ENCODE measurements at regions not wholly inside any gene's neighbourhood (a gene's known extent, or its start where the extent isn't known, plus 50 kb on each side); places are given as distances from the start of the nearest gene placed in this dataset.

DNA sequence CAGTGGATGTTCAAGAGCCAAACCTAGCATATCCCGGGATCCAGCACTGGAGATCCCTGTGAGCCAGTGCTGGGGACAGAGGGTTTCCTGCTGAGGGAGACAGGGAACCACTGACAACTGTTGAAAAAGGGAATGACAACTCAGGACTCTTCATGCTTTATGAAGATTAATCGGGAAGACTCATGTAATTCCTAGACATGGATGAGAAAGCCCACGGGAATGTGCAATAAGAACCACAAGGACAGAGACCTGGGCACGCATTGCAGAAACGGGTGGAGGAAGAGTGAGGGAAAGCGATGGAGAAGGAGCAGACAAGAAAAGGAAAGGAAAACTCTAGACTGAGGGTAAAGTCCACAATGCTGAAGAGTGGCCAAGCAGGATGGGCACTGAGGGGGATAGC lies 296.0 kb downstream of the PCNX1 start:
- DNase-seq (ENCODE audit: low read depth), result peak; percentile 53
- Mint-ChIP-seq H3K4me3 (ENCODE audit: unreplicated experiment) (no peak overlapping the region), H3K9me3 (ENCODE audit: unreplicated experiment) (peaks cover 3% of the 10 kb centered on the region), H3K4me1 (ENCODE audit: low read depth, unreplicated experiment) (peaks cover 17% of the 10 kb centered on the region), H3K36me3 (ENCODE audit: low read depth, unreplicated experiment) (no peaks in the 10 kb centered on the region), H3K27ac (ENCODE audit: unreplicated experiment) (no peak overlapping the region), H3K27me3 (ENCODE audit: low read depth, unreplicated experiment) (peaks cover 8% of the 10 kb centered on the region)
- H3K9ac ChIP-seq (ENCODE audit: low read length), result no peak overlapping the region
- no peak overlapping the region for H3K27ac ChIP-seq (ENCODE audit: low read depth, low read length)
- no peaks in the 10 kb centered on the region for H4K20me1 ChIP-seq (ENCODE audit: insufficient read depth, low read length)
- H3K79me2 ChIP-seq (ENCODE audit: insufficient read depth, low read length), result no peaks in the 10 kb centered on the region
- H3K27me3 ChIP-seq (ENCODE audit: insufficient read depth, low read length), result no peaks in the 10 kb centered on the region
- no peak overlapping the region for H3K4me3 ChIP-seq (ENCODE audit: insufficient read depth, low read depth, low read length)
- peaks cover 4% of the 10 kb centered on the region for H3K9me3 ChIP-seq (ENCODE audit: insufficient read depth, low read depth, low read length)
- no peak overlapping the region for H2AFZ ChIP-seq (ENCODE audit: low read depth, low read length)
- H3K4me1 ChIP-seq (ENCODE audit: insufficient read depth, low read length), result peaks cover 9% of the 10 kb centered on the region
- TF ChIP-seq, protein P1, sequence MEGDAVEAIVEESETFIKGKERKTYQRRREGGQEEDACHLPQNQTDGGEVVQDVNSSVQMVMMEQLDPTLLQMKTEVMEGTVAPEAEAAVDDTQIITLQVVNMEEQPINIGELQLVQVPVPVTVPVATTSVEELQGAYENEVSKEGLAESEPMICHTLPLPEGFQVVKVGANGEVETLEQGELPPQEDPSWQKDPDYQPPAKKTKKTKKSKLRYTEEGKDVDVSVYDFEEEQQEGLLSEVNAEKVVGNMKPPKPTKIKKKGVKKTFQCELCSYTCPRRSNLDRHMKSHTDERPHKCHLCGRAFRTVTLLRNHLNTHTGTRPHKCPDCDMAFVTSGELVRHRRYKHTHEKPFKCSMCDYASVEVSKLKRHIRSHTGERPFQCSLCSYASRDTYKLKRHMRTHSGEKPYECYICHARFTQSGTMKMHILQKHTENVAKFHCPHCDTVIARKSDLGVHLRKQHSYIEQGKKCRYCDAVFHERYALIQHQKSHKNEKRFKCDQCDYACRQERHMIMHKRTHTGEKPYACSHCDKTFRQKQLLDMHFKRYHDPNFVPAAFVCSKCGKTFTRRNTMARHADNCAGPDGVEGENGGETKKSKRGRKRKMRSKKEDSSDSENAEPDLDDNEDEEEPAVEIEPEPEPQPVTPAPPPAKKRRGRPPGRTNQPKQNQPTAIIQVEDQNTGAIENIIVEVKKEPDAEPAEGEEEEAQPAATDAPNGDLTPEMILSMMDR (IDR thresholded peaks at IDR 0.05; ENCODE audit: insufficient read depth, low read depth, low read length), result no peak
- TF ChIP-seq EZH2 (IDR thresholded peaks at IDR 0.05; ENCODE audit: insufficient read depth, low read length), result no peak
- peak; percentile 47 for FAIRE-seq
- no peaks in the 10 kb centered on the region for H3K36me3 ChIP-seq (ENCODE audit: insufficient read depth, low read length)
- H3K4me2 ChIP-seq (ENCODE audit: low read length), result peak overlapping the region; percentile 21

DNA sequence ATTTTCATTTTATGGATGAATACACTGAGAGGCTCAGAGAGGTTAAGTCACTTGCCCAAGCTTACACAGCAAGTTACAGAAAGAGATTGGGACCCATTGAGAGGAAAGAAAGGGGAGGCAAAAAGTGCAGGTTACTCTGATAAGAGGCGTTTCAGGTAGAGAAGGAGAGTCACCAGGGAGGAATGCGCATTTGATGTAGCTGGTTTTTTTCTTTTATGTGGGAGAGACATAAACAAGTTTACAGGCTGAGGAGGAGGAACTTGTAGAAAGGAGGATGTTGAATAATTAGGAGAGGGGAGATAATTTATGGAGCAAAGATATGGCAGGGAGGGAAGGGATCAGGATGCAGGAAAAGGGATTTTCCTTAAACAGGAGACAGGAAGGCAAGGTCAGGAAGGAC lies 297.0 kb downstream of the PCNX1 start:
- TF ChIP-seq, protein P1 (IDR thresholded peaks at IDR 0.05; ENCODE audit: insufficient read depth, low read depth, low read length), result no peak
- TF ChIP-seq EZH2 (IDR thresholded peaks at IDR 0.05; ENCODE audit: insufficient read depth, low read length), result no peak
- Mint-ChIP-seq H3K4me1 (ENCODE audit: low read depth, unreplicated experiment) (peaks cover 11% of the 10 kb centered on the region), H3K36me3 (ENCODE audit: low read depth, unreplicated experiment) (no peaks in the 10 kb centered on the region), H3K9me3 (ENCODE audit: unreplicated experiment) (no peaks in the 10 kb centered on the region), H3K4me3 (ENCODE audit: unreplicated experiment) (no peak overlapping the region), H3K27me3 (ENCODE audit: low read depth, unreplicated experiment) (peaks cover 8% of the 10 kb centered on the region), H3K27ac (ENCODE audit: unreplicated experiment) (no peak overlapping the region)
- no peak overlapping the region for H2AFZ ChIP-seq (ENCODE audit: low read depth, low read length)
- no peaks in the 10 kb centered on the region for H3K79me2 ChIP-seq (ENCODE audit: insufficient read depth, low read length)
- no peak overlapping the region for H3K9ac ChIP-seq (ENCODE audit: low read length)
- H3K36me3 ChIP-seq (ENCODE audit: insufficient read depth, low read length), result no peaks in the 10 kb centered on the region
- H3K9me3 ChIP-seq (ENCODE audit: insufficient read depth, low read depth, low read length), result peaks cover 4% of the 10 kb centered on the region
- no peak for FAIRE-seq
- H4K20me1 ChIP-seq (ENCODE audit: insufficient read depth, low read length), result no peaks in the 10 kb centered on the region
- H3K27ac ChIP-seq (ENCODE audit: low read depth, low read length), result no peak overlapping the region
- no peak overlapping the region for H3K4me2 ChIP-seq (ENCODE audit: low read length)
- no peak overlapping the region for H3K4me3 ChIP-seq (ENCODE audit: insufficient read depth, low read depth, low read length)
- no peak for DNase-seq (ENCODE audit: low read depth)
- H3K4me1 ChIP-seq (ENCODE audit: insufficient read depth, low read length), result peaks cover 9% of the 10 kb centered on the region
- no peaks in the 10 kb centered on the region for H3K27me3 ChIP-seq (ENCODE audit: insufficient read depth, low read length)

DNA sequence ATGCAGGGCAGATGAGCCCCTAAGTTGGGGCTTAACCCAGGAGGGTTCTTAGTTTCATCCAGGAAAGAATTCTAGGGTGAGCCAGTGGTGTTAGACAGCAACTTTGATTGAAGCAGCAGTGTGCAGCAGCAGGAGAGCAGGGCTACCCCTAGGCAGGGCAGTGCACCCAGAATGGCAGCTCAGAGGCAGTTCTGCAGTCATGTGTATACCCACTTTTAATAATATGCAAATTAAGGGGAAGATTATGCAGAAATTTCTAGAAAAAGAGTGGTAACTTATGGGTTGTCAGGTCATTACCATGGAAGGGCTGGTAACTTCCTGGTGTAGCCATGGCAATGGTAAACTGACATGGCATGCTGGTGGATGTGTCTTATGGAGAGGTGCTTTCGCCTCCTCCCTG lies 297.5 kb downstream of the PCNX1 start:
- no peak for TF ChIP-seq EZH2 (IDR thresholded peaks at IDR 0.05; ENCODE audit: insufficient read depth, low read length)
- TF ChIP-seq, protein P1 (IDR thresholded peaks at IDR 0.05; ENCODE audit: insufficient read depth, low read depth, low read length), result no peak
- Mint-ChIP-seq H3K36me3 (ENCODE audit: low read depth, unreplicated experiment) (no peaks in the 10 kb centered on the region), H3K27me3 (ENCODE audit: low read depth, unreplicated experiment) (peaks cover 8% of the 10 kb centered on the region), H3K4me3 (ENCODE audit: unreplicated experiment) (no peak overlapping the region), H3K27ac (ENCODE audit: unreplicated experiment) (no peak overlapping the region), H3K4me1 (ENCODE audit: low read depth, unreplicated experiment) (peaks cover 11% of the 10 kb centered on the region), H3K9me3 (ENCODE audit: unreplicated experiment) (no peaks in the 10 kb centered on the region)
- Histone ChIP-seq H3K27me3 (ENCODE audit: insufficient read depth, low read length) (no peaks in the 10 kb centered on the region), H3K9ac (ENCODE audit: low read length) (no peak overlapping the region), H4K20me1 (ENCODE audit: insufficient read depth, low read length) (no peaks in the 10 kb centered on the region), H2AFZ (ENCODE audit: low read depth, low read length) (no peak overlapping the region), H3K36me3 (ENCODE audit: insufficient read depth, low read length) (no peaks in the 10 kb centered on the region), H3K27ac (ENCODE audit: low read depth, low read length) (no peak overlapping the region), H3K4me1 (ENCODE audit: insufficient read depth, low read length) (peaks cover 9% of the 10 kb centered on the region), H3K9me3 (ENCODE audit: insufficient read depth, low read depth, low read length) (no peaks in the 10 kb centered on the region), H3K79me2 (ENCODE audit: insufficient read depth, low read length) (no peaks in the 10 kb centered on the region), H3K4me2 (ENCODE audit: low read length) (no peak overlapping the region), H3K4me3 (ENCODE audit: insufficient read depth, low read depth, low read length) (no peak overlapping the region)
- no peak for FAIRE-seq
- no peak for DNase-seq (ENCODE audit: low read depth)
